ENCODE measurements at regions not wholly inside any gene's neighbourhood (a gene's known extent, or its start where the extent isn't known, plus 50 kb on each side); places are given as distances from the start of the nearest gene placed in this dataset.

GRCh38 chr11:95542868-95543551, 246.6 kb downstream of the FAM76B start:
- dilution Hi-C loops (cut with HindIII; ENCODE audit: low sequenced_read_pairs, unreplicated experiment), result no loop called here
- Histone ChIP-seq H3K4me2 (ENCODE audit: low read depth, low read length) (no peak overlapping the region), H3K23ac (ENCODE audit: low read depth, low read length) (no peak overlapping the region), H3K4me3 (ENCODE audit: insufficient read depth, low read depth, low read length) (no peak overlapping the region), H3K14ac (replicated peaks; ENCODE audit: low read depth, low read length) (no peak overlapping the region), H3K56ac (ENCODE audit: extremely low read depth, insufficient read depth, low read length) (no peak overlapping the region), H3K79me1 (ENCODE audit: low read depth in 1 of 2, low read length in 2 of 2) (no peaks in the 10 kb centered on the region), H4K20me1 (ENCODE audit: insufficient read depth, low read length) (no peaks in the 10 kb centered on the region), H2BK15ac (ENCODE audit: low read depth, low read length) (no peak overlapping the region), H4K91ac (ENCODE audit: insufficient read depth, low read depth, low read length) (no peak overlapping the region), H2AK5ac (ENCODE audit: low read depth, low read length) (no peak overlapping the region), H3K9ac (ENCODE audit: low read depth, low read length) (no peak overlapping the region), H2BK5ac (ENCODE audit: low read depth, low read length, poor library complexity, severe bottlenecking) (no peak overlapping the region), H4K8ac (ENCODE audit: low read depth in 2 of 2, low read length in 2 of 2) (no peak overlapping the region), H2BK20ac (ENCODE audit: low read depth, low read length) (no peak overlapping the region), H2AK9ac (replicated peaks; ENCODE audit: low read depth, low read length, poor library complexity) (no peak overlapping the region), H3K9me1 (ENCODE audit: insufficient read depth, low read length) (no peaks in the 10 kb centered on the region), H2AFZ (replicated peaks; ENCODE audit: low read length, poor library complexity) (no peak overlapping the region), H3K4me1 (ENCODE audit: control insufficient read depth, insufficient read depth, low read length) (0 out of 2 replicates have a peak, but pooled peaks cover 2% of the 10 kb centered on the region), H4K5ac (ENCODE audit: low read depth, low read length) (no peak overlapping the region), H3K36me3 (ENCODE audit: control insufficient read depth, insufficient read depth, low read length) (no peaks in the 10 kb centered on the region), H3K9me3 (ENCODE audit: control insufficient read depth, insufficient read depth, low read length) (no peaks in the 10 kb centered on the region), H3K27me3 (ENCODE audit: control insufficient read depth, insufficient read depth, low read length) (peaks cover 12% of the 10 kb centered on the region; the same call in 1 of the 2 replicates), H3K4ac (ENCODE audit: low read depth, low read length) (no peak overlapping the region), H3K27ac (ENCODE audit: insufficient read depth, low read length) (no peak overlapping the region), H2BK120ac (ENCODE audit: low read depth, low read length) (no peak overlapping the region), H3K18ac (ENCODE audit: low read depth, low read length) (no peak overlapping the region)
- no TSS peak for BruUV-seq (replicated peaks)
- no CpG with 5 or more reads among the region's 2 CpGs for WGBS, 2 experiments (ENCODE audit: extremely low coverage in 2 of 2, insufficient read length in 1 of 2)
- in situ Hi-C loops (cut with MboI; ENCODE audit: low sequenced_read_pairs), result no loop called here
- ChIA-PET POLR2A (ENCODE audit: unreplicated experiment) (no interaction called here), CTCF (interaction anchor here (1.2 kb wide), 1 partner anchor 11 kb away, joined by 3 read pairs; no protein-coding TSS in a partner anchor)
- TF ChIP-seq CHD1 (IDR thresholded peaks at IDR 0.05; ENCODE audit: low read depth, low read length) (no peak), USF2 (IDR thresholded peaks at IDR 0.05; ENCODE audit: low read depth, low read length) (no peak), MXI1 (IDR thresholded peaks at IDR 0.05; ENCODE audit: borderline replicate concordance, low read depth, low read length) (no peak), POLR2A (IDR thresholded peaks at IDR 0.05; ENCODE audit: low read depth, low read length) (no peak)
- intact Hi-C loops (cut with micrococcal nuclease), result no loop called here
- ATAC-seq (ENCODE audit: low read depth), result no peak
- DNase-seq, result no peak

Data from IMR-90 (cell line).